HG03439 (cell line): ENCODE measurements at regions not wholly inside any gene's neighbourhood (a gene's known extent, or its start where the extent isn't known, plus 50 kb on each side); places are given as distances from the start of the nearest gene placed in this dataset.

Experiments
- ATAC-seq: cut with Tn5 transposase; IDR thresholded peaks from one replicate; pipeline ENCODE4 v1.9.1; 2021; ENCODE audit warnings: mild to moderate bottlenecking, moderate library complexity; ENCODE audit not compliant: unreplicated experiment

GRCh38 chr12:127648321-127648720, 618.6 kb upstream of the TMEM132C start:
- no peak for ATAC-seq

GRCh38 chr12:127649961-127650360, 617.0 kb upstream of the TMEM132C start:
- ATAC-seq: no peak

- ATAC-seq: no peak
These were observed 616.3 kb upstream of the TMEM132C start for GRCh38 chr12:127650626-127651025.

GRCh38 chr12:127652281-127652680, 614.7 kb upstream of the TMEM132C start:
- ATAC-seq: no peak

- no peak for ATAC-seq
These were observed 612.5 kb upstream of the TMEM132C start for GRCh38 chr12:127654383-127654985.

GRCh38 chr12:127655691-127656090, 611.3 kb upstream of the TMEM132C start:
- no peak for ATAC-seq

- ATAC-seq: no peak
These were observed 610.7 kb upstream of the TMEM132C start for GRCh38 chr12:127656266-127656665.

- ATAC-seq: no peak
These were observed 609.9 kb upstream of the TMEM132C start for GRCh38 chr12:127657036-127657435.

GRCh38 chr12:127660961-127661360, 606.0 kb upstream of the TMEM132C start:
- no peak for ATAC-seq

GRCh38 chr12:127663716-127664115, 603.3 kb upstream of the TMEM132C start:
- ATAC-seq: no peak

GRCh38 chr12:127664901-127665300, 602.1 kb upstream of the TMEM132C start:
- ATAC-seq: no peak

- ATAC-seq: no peak
These were observed 599.8 kb upstream of the TMEM132C start for GRCh38 chr12:127667131-127667685.

- no peak for ATAC-seq
These were observed 596.7 kb upstream of the TMEM132C start for GRCh38 chr12:127670294-127670693.

- ATAC-seq: no peak
These were observed 596.2 kb upstream of the TMEM132C start for GRCh38 chr12:127670796-127671195.

- no peak for ATAC-seq
These were observed 591.0 kb upstream of the TMEM132C start for GRCh38 chr12:127675936-127676335.

GRCh38 chr12:127677537-127678131, 589.3 kb upstream of the TMEM132C start:
- no peak for ATAC-seq

GRCh38 chr12:127678945-127679344, 588.0 kb upstream of the TMEM132C start:
- ATAC-seq: no peak

GRCh38 chr12:127680516-127680915, 586.5 kb upstream of the TMEM132C start:
- no peak for ATAC-seq

- ATAC-seq: no peak
These were observed 585.7 kb upstream of the TMEM132C start for GRCh38 chr12:127681151-127681754.

- ATAC-seq: no peak
These were observed 581.5 kb upstream of the TMEM132C start for GRCh38 chr12:127685491-127685890.

- ATAC-seq: no peak
These were observed 581.0 kb upstream of the TMEM132C start for GRCh38 chr12:127685931-127686330.

- ATAC-seq: no peak
These were observed 579.8 kb upstream of the TMEM132C start for GRCh38 chr12:127687181-127687580.
